GM18873 (cell line): ENCODE measurements at regions not wholly inside any gene's neighbourhood (a gene's known extent, or its start where the extent isn't known, plus 50 kb on each side); places are given as distances from the start of the nearest gene placed in this dataset.
"Not testable (repeated sequence)": the region's sequence is repeated elsewhere in the genome, so short reads cannot be mapped to it uniquely, and the experiment has no call there.

Experiments
- ATAC-seq: cut with Tn5 transposase; IDR thresholded peaks from one replicate; pipeline ENCODE4 v1.9.1; 2021; ENCODE audit warnings: mild to moderate bottlenecking, moderate library complexity, moderate number of reproducible peaks; ENCODE audit not compliant: unreplicated experiment, low FRiP score

DNA sequence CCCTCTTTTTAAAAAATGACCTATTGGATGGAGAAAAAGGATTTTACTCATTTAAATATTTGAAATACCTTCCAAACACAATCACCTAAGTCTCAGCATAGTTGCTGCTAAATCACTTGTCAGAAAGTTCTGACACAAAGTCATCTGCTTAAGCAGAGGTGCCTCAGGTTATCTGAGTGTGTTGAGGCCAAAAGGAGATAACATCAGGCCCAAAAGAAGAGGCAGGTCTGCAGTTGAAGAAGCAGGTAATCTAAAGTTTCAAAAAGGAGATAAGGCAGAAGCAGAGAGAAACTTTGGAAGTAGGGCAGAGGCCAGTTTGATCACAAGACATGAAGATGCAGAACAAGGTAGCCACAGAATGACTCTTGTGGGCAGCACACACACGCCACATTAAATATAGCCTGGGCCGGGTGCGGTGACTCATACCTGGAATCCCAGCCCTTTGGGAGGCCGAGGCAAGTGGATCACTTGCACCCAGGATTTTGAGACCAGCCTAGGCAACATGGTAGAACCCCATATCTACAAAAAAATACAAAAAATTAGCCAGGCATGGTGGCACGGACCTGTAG is 175.7 kb upstream of the API5 start:
- no peak for ATAC-seq

DNA sequence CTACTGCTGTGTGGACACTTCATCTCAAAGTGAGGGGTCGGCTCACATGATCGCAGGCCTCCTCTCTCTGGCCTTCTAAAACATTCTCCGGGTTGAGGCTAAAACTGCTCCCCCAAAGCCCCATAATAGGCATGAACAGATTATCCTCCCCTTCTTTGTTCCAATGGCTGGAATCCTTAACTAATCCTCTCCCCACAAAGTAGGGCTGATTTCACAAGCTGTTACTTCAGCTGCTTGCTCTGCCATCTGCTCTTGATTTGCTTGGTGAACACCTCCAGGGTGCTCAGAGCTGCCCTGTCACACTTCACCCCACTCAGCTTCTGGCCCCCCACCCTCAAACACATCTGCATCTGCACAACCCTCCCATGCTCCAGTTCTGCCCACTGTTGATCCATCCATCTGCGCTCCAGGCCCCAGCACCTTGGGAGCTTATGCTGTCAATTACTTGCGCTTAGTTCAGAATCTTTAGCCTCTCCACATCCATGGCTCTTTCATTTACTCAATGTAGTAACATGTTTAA is 173.1 kb upstream of the API5 start:
- ATAC-seq = no peak

DNA sequence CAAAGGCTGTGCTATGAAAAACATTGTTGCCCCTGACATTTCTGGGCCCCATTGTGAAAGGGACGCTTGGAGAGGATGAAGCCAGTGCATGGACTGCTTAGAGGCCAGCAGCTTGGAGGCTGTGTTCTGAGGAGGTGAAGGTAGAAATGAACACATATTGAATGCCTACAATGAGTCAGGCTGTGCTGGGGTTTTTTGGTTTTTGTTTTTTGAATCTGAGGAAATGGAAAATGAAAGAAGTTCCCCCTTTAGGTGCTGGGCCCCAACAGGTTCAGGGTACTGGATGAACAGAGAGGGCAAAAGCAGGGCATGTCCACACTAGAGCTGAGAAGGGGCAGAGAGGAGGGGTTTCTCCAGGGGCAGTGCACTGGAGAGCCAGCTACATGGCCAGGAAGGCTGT is 166.1 kb upstream of the API5 start:
- ATAC-seq = peak; percentile 50

DNA sequence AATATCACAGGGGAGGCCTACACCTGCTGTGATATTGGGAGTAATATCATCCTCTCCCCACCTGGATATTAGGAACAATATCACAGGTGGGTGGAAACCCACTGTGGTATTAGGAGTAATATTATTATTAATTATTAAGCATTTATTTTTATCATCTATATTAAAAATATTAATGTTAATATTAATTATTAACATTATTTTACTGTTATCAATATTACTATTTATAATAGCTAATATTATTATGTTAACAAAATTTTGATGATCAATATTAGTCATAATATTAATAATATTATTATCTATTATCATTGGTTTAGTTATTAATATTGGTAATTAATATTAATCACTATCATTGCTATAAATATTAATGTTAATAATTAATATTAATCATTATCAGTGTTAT is 161.1 kb upstream of the API5 start:
- ATAC-seq = no peak

DNA sequence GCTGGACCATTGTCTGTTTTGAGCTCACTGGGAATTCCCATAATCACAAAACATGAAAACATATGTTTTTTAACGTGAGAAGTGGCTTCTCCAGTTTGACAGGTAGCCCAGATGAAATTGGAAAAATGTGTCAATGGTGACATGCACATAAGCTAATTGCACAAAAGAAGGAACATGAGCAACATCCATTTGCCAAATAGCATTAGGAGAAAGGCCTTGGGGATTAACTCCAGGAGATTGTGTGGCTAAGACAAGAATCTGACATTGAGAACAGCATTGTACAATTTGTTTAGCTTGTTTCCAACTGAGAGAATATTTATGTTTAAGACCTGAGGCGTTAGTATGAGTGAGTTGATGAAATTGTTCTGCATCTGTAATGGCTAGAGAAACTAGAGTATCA is 147.0 kb upstream of the API5 start:
- ATAC-seq = no peak

DNA sequence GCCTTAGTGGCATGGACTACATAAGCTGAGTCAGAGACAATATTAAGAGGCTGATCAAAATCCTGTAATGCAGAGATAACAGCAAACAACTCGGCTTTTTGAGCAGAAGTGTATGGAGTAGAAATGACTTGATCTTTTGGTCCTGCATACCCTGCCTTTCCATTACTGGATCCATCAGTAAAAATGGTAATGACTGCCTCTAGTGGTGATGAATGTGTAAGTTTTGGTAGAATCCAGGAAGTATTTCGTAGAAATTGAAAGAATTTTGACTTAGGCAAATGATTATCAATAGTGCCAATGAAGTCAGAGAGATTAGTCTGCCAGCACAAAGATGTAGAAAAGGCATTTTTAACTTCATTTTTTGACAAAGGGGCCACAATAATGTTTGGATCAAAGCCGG is 146.4 kb upstream of the API5 start:
- ATAC-seq = not testable (repeated sequence)

DNA sequence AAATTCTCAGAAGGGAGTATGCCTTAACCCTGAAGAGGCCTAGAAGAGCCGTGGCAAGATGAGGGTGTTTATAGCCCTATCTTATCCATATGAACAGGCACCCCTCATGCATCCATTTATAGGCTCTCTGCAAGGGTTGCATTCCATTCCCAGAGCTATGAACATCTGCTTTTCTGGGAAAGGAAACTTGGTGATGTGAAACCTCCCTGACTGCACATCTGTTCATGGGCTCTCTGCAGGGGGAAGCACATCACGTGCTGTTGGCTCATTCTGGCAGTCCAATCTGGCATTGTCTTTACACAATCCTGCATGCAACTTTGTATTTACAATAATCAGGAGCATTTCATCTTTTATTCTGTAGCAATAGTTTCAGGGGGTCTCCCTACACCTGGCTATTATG is 143.6 kb upstream of the API5 start:
- not testable (repeated sequence) for ATAC-seq

DNA sequence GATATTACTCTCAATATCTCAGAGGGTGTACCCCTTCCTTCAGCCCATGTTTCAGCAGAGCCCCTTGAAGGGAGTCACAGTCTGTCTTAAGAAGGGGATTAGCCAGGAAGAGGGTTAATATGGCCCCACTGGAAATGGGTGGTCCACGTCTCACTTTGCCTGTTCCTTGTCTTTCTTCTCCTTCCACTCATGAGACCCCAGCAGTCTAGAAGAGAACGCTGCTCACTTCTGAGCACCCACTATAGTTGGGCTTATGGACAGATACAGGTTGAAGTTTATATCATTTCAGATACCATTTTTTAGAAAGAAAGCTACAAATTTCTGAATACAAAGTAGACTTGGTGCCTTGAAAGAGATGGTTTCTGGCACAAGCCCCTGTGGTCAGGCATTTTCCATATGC is 139.3 kb upstream of the API5 start:
- ATAC-seq = no peak

DNA sequence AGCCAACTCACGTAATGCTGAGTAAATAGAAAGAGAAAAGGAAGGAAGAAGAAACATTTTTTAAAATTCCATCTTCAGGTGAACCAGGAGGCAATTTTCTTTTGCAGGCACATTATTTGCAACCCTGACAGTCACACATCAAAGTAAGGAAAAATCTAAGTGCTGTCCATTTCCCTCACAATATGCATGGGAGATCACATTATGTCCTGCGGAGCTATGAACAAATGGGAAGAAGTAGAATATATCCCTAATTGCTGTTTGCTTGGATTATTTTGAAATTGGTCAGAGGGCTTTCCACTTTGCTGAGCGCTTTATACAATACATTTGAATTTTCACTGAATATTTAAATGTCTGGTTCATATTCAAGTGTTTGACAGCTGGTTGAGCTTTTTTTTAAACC is 133.8 kb upstream of the API5 start:
- ATAC-seq = no peak

DNA sequence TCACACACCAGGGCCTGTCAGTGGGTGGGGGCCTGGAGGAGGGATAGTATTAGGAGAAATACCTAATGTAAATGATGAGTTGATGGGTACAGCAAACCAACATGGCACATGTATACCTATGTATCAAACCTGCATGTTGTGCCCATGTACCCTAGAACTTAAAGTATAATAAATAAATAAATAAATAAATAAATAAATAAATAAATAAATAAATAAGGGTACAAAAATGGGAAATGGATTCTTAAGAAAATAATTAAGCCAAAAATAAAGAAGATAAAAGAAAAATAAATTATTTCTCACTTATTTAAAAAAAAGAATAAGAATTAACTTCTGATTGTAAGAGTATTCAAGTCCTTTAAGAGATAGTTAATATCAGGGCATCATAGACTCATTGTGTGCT is 117.3 kb upstream of the API5 start:
- not testable (repeated sequence) for ATAC-seq

DNA sequence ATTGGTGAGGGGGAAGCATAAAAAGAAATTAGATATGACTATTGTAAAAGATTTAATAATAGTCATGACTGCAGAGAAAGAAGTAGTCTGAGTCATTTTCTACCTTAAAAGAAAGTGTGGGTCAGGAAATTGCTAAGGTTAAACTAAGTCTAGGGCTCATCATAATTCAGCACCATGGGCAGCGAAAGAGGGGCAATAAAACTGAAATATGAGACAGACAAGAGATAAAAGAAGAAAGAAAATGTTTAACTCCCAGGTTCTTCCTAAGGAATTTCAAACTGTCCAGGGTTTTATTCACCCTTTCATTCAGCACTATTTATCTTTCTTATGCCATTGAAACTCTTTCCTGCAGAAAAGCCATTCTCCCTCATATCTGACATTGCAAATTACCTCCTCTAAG is 114.4 kb upstream of the API5 start:
- no peak for ATAC-seq

DNA sequence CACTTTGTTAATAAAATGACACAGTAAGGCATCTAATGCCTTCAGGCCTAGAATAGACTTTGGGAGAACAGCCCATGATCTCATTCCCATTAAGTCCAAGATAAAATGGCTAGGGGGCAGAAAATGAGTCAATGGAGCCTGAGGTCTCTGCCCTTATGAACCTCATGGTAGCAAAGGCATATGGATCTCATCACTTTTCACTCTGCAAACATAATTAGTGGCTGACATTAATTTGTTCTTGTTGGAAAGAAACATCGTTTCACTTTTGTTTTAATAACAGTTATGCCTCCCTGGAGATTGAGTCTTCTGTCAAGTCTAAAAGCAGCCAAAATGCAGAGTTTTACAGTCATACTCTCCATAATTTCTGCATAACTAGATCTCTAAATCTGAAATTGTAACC is 111.8 kb upstream of the API5 start:
- ATAC-seq = no peak

DNA sequence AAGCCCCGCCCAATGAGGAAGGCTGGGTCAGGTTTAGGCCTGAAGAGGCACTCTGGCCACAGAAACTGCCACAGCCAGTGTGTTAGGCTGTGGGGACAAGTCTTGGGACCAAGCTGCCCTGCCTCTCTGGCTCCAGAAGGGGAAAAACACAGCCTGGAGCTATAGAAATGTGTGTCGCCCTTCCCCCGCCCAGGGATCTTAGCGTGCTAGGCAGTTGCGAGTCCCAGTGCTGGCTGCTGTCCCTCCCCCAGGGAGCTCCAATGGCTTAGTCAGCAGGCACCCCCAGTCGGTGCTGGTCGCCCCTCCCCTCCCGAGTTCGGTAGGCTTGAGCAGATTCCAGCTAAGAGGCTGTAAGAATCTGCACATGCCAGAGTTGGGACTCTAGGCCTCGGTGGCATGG is 99.5 kb upstream of the API5 start:
- ATAC-seq = no peak

DNA sequence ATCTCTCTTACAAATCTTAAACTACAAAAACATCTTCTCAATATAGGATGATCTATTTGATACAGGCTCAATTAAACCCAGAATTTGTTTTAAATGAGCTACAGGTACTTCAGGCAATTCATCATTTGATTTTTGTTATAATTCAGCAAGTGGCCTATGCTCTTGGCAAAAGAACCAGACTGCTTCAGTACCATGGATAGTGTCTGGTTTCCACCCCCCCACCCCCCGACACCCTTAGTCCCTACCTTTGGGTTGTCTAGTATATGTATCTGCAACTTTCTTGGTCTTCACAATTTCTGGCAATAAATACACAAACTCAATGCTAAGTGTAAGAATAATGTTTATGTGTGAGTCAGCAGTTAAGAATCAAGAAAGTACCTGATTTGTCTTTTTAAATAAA is 97.3 kb upstream of the API5 start:
- ATAC-seq = no peak

DNA sequence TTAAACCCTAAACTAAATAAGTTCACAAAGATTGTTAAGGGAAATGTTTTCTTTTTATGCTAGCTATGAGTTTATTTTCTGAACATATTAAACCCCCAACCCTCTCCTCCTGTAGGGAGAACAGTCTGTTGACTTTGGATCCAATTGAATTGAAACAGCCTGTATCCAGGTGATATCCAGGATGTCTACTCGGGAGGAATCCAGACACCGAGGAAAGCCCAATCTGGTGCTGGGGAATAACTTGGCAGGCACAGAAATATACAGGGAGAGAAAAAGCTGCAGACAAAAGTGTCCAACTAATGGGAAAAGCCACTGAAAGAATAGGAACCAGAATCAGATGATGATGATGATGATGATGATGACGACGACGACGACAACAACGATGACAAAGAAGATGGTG is 93.9 kb upstream of the API5 start:
- no peak for ATAC-seq

DNA sequence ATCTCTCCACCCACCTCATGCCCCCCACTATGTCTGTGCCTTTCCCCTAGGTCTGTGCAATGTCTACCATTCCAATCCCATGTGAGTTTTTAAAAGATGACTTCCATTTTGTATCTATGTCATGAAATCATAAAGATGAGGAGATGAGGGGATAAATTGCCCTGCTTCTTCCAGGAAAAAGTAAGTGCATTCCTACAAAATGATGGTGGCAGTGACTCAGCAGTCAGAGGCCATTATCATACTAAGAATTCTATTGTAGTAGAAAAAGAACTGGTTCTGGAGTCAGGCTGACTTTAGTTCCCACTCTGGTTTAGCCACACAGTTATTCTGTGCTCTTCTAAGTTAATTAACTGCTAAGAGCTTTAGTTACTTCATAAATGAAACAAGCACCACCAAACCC is 89.6 kb upstream of the API5 start:
- ATAC-seq = no peak

DNA sequence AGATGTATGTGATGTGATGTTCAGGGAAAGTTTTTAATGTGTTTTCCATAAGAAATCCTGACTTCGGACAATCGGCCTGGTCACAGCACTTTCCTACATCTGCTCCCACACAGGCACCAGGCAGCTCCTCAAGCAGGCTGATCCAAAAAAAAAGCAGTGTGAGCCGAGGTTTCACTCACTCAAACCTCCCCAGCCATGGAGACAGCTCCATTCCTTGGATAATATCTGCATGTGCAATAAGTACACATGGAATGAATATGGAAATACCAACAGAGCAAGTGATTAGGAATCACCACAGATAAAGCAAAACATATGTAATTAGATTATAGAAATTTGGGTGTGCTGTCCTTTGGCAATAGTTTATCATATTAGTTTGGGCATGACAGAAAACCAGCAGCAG is 88.8 kb upstream of the API5 start:
- ATAC-seq = no peak

DNA sequence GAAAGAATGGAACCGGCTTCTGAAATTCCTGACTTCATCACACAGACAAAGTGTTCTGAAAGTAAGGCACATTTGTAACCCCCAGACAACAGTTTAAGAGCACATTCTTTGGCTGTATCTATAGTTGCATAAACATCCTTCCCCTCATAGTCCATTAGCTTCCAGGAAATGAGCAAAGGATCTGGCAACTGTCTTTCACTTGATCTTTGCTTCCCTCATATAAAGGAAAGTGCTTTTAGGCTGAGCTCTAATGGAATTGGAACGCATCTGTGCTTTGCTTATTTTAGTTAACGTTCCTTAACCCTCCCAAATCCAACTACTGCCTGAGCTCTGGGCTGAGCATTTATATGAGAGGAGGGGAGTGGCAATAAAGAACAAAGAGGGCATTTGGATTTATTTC is 76.9 kb upstream of the API5 start:
- ATAC-seq = no peak

DNA sequence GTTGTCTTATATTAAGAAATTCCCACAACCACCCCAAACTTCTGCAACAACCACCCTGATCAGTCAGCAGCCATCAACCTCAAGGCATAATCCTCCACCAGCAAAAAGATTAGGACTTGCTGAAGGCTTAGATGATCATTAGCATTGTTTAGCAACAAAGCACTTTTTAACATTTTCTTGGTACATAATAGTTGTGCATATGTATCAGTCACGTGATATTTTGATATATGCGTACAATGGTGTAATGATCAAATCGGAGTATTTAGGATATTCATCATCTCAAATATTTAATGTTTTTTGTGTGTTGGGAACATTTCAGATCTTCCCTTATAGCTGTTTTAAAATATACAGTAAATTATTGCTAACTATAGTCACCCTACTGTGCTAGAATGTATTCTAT is 73.5 kb upstream of the API5 start:
- no peak for ATAC-seq

DNA sequence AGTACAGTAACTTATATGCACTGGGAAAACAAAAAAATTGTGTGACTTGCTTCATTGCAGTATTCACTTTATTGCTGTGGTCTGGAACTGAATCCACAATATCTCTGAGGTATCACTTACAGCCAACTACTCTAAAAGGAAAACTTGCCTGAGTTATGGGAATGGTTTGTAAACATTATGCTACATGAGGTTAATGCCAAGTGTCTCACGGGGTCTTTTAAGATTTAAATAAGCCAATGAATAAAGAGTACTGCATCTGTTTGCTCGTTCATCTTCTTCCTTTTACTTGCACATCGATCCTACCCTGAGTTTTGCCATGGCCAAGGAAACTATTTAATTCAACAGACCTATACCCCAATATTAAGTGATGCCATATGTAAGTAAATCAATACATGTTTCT is 72.0 kb upstream of the API5 start:
- ATAC-seq = no peak

DNA sequence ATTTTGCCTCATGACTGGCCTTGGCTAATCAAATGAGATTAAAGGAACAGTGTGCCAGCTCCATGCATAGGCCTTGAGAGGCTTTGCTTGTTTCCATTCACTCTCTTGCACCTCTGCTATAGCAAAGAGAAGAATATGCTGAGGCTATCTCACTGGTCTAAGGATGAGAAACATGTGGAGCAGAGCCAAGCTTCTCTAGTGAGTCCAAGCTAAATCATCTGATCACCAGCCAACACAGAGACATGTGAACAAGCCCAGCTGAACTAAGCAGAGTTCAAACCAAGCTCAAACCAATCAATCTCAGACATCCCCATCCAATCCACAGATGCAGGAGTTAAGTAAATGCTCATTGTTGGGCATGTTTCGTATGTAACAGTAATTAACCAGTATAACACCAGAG is 69.4 kb upstream of the API5 start:
- ATAC-seq = no peak

DNA sequence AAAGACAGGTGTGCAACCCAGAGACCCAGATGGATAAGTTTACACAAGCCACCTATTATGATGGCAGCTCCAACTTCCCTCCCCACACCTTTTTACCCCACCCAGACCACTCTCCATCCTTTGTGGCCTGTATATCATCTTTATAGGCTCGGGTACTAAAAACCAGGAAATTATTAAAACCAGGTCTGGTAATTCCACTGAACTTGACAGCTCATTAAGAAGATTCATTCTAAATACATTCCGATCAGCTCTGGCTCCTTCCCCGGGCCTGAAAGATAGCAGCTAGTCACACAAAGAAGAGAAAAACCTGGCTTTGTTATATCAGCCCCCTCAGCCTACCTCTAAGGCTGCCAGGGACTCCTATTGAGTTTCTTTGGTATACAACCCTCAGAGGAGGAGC is 67.9 kb upstream of the API5 start:
- no peak for ATAC-seq

DNA sequence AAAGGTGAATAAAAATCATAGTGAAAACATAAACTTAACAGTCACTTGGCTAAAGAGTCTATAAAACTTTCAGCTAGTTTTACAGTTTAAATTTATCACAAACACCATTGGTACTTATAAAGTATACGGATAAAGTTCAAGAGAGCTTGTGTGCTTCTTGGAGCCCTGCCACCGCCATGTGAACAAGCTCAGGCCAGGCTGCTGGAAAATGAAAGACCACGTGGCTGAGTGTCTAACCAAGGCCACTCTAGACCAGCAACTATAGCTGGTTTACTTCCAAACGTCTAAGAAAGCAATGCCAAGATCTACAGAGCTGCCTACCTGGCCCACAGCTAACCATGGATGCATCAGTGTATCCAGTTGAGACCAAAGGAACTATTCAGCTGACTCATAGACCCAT is 66.3 kb upstream of the API5 start:
- ATAC-seq = no peak
